Smooth muscle cell (in vitro differentiated cells): ENCODE measurements at regions not wholly inside any gene's neighbourhood (a gene's known extent, or its start where the extent isn't known, plus 50 kb on each side); places are given as distances from the start of the nearest gene placed in this dataset.

Experiments used
- DNase-seq: peaks from one replicate; lab custom pipeline; 2025; ENCODE audit not compliant: unreplicated experiment; lab: John Stamatoyannopoulos, UW
- H2AFZ ChIP-seq: fragments of 200-600 bp; sonication (generic); 2 replicates; pipeline ENCODE4 v1.6.0; 2016; ENCODE audit warnings: antibody characterized with exemption, low read depth, mild to moderate bottlenecking
- H3F3A ChIP-seq: fragments of 200-600 bp; sonication (generic); 2 replicates; pipeline ENCODE4 v1.6.0; 2017; ENCODE audit warnings: antibody characterized with exemption, low read depth
- H3K27ac ChIP-seq: fragments of 200-600 bp; sonication (generic); 2 replicates; pipeline ENCODE4 v1.5.1; 2016; ENCODE audit warnings: low read depth, mild to moderate bottlenecking
- H3K27me3 ChIP-seq: fragments of 200-600 bp; sonication (generic); 2 replicates; pipeline ENCODE4 v1.6.1; 2016; ENCODE audit warnings: low read depth, mild to moderate bottlenecking
- H3K36me3 ChIP-seq: fragments of 200-600 bp; sonication (generic); 2 replicates; pipeline ENCODE4 v1.5.1; 2016; ENCODE audit warnings: low read depth
- H3K4me1 ChIP-seq: fragments of 200-600 bp; sonication (generic); 2 replicates; pipeline ENCODE4 v1.5.1; 2016; ENCODE audit warnings: low read depth
- H3K4me2 ChIP-seq: fragments of 200-600 bp; sonication (generic); 2 replicates; pipeline ENCODE4 v1.6.0; 2016; ENCODE audit warnings: mild to moderate bottlenecking
- H3K4me3 ChIP-seq: fragments of 200-600 bp; sonication (generic); 2 replicates; pipeline ENCODE4 v1.5.1; 2016; ENCODE audit warnings: mild to moderate bottlenecking
- H3K79me2 ChIP-seq: fragments of 200-600 bp; sonication (generic); 2 replicates; pipeline ENCODE4 v1.6.0; 2016; ENCODE audit warnings: low read depth, mild to moderate bottlenecking
- H3K9ac ChIP-seq: fragments of 200-600 bp; sonication (generic); 2 replicates; pipeline ENCODE4 v1.6.0; 2016; ENCODE audit warnings: low read depth
- H3K9me3 ChIP-seq: fragments of 200-600 bp; sonication (generic); replicated peaks from 2 replicates; pipeline ENCODE4 v1.5.1; 2016; ENCODE audit warnings: low read depth
- H4K20me1 ChIP-seq: fragments of 200-600 bp; sonication (generic); 2 replicates; pipeline ENCODE4 v1.6.0; 2016; ENCODE audit warnings: low read depth
- CTCF ChIP-seq: fragments of 200-600 bp; sonication (generic); IDR thresholded peaks from 2 replicates; pipeline ENCODE4 v1.5.1; 2017; ENCODE audit warnings: borderline replicate concordance, mild to moderate bottlenecking, antibody characterized with exemption; ENCODE audit not compliant: insufficient read depth, poor library complexity, severe bottlenecking
- WGBS: methylation state at CpG from one replicate; pipeline ENCODE4 v1.1.7; 2016; ENCODE audit warnings: low lambda C conversion rate; 5-methylcytosine and 5-hydroxymethylcytosine counted together

GRCh38 chr1:30615076-30615795 lies 108.1 kb downstream of the MATN1 start:
- H4K20me1 ChIP-seq: no peaks in the 10 kb centered on the region
- no peak overlapping the region for H3K9ac ChIP-seq
- H2AFZ ChIP-seq: no peak overlapping the region
- 73% methylated on average over 3 of the region's 3 CpGs for WGBS
- H3K36me3 ChIP-seq: no peaks in the 10 kb centered on the region
- peaks cover 1% of the 10 kb centered on the region for H3K27me3 ChIP-seq
- no peak overlapping the region for H3K4me3 ChIP-seq
- no peak for DNase-seq
- no peak for TF ChIP-seq CTCF
- no peaks in the 10 kb centered on the region for H3K79me2 ChIP-seq
- H3F3A ChIP-seq: no peaks in the 10 kb centered on the region
- H3K4me2 ChIP-seq: no peak overlapping the region
- H3K9me3 ChIP-seq: no peaks in the 10 kb centered on the region
- no peak overlapping the region for H3K27ac ChIP-seq
- no peaks in the 10 kb centered on the region for H3K4me1 ChIP-seq

GRCh38 chr1:30613188-30613587 lies 110.2 kb downstream of the MATN1 start:
- H3K27ac ChIP-seq: no peak overlapping the region
- peaks cover 3% of the 10 kb centered on the region for H3K27me3 ChIP-seq
- H3K4me3 ChIP-seq: no peak overlapping the region
- H3K9ac ChIP-seq: no peak overlapping the region
- no peaks in the 10 kb centered on the region for H3K79me2 ChIP-seq
- no peaks in the 10 kb centered on the region for H3K9me3 ChIP-seq
- H3K4me2 ChIP-seq: no peak overlapping the region
- no peaks in the 10 kb centered on the region for H4K20me1 ChIP-seq
- TF ChIP-seq CTCF: no peak
- H3F3A ChIP-seq: no peaks in the 10 kb centered on the region
- DNase-seq: no peak
- WGBS: 64% methylated on average over 1 of the region's 1 CpG
- no peaks in the 10 kb centered on the region for H3K36me3 ChIP-seq
- H2AFZ ChIP-seq: no peak overlapping the region
- no peaks in the 10 kb centered on the region for H3K4me1 ChIP-seq

GRCh38 chr1:30612536-30613065 lies 110.8 kb downstream of the MATN1 start:
- H2AFZ ChIP-seq: no peak overlapping the region
- H3K79me2 ChIP-seq: no peaks in the 10 kb centered on the region
- H3K27ac ChIP-seq: no peak overlapping the region
- H3K4me1 ChIP-seq: no peaks in the 10 kb centered on the region
- no peaks in the 10 kb centered on the region for H3F3A ChIP-seq
- no peak for TF ChIP-seq CTCF
- H3K4me3 ChIP-seq: no peak overlapping the region
- H3K9me3 ChIP-seq: no peaks in the 10 kb centered on the region
- H3K27me3 ChIP-seq: peaks cover 3% of the 10 kb centered on the region
- DNase-seq: no peak
- 90% methylated on average over 1 of the region's 1 CpG for WGBS
- H4K20me1 ChIP-seq: no peaks in the 10 kb centered on the region
- no peaks in the 10 kb centered on the region for H3K36me3 ChIP-seq
- H3K9ac ChIP-seq: no peak overlapping the region
- H3K4me2 ChIP-seq: no peak overlapping the region
